ENCODE measurements at regions not wholly inside any gene's neighbourhood (a gene's known extent, or its start where the extent isn't known, plus 50 kb on each side); places are given as distances from the start of the nearest gene placed in this dataset.

- Histone ChIP-seq H3K27me3 (ENCODE audit: control insufficient read depth, insufficient read depth, low read length) (no peaks in the 10 kb centered on the region), H3K36me3 (ENCODE audit: control insufficient read depth, insufficient read depth, low read length) (no peaks in the 10 kb centered on the region), H3K4me2 (ENCODE audit: low read length) (no peak overlapping the region), H3K27ac (no peak overlapping the region), H3K9me3 (ENCODE audit: control insufficient read depth, low read length) (no peaks in the 10 kb centered on the region), H3K4me1 (no peaks in the 10 kb centered on the region), H3K79me2 (no peaks in the 10 kb centered on the region), H3K4me3 (ENCODE audit: low read depth, low read length) (no peak overlapping the region), H3K9ac (no peak overlapping the region), H2AFZ (no peak overlapping the region)
- no peak for TF ChIP-seq CTCF (IDR thresholded peaks at IDR 0.05)
Measured at GRCh38 chr12:93274937-93275336, 102.8 kb upstream of the NUDT4 start.

GRCh38 chr12:93275589-93275988, 102.1 kb upstream of the NUDT4 start:
- H3K27ac ChIP-seq, result no peak overlapping the region
- no peaks in the 10 kb centered on the region for H3K4me1 ChIP-seq
- no peak overlapping the region for H2AFZ ChIP-seq
- no peaks in the 10 kb centered on the region for H3K36me3 ChIP-seq (ENCODE audit: control insufficient read depth, insufficient read depth, low read length)
- H3K4me2 ChIP-seq (ENCODE audit: low read length), result no peak overlapping the region
- H3K79me2 ChIP-seq, result no peaks in the 10 kb centered on the region
- no peaks in the 10 kb centered on the region for H3K27me3 ChIP-seq (ENCODE audit: control insufficient read depth, insufficient read depth, low read length)
- H3K4me3 ChIP-seq (ENCODE audit: low read depth, low read length), result no peak overlapping the region
- H3K9me3 ChIP-seq (ENCODE audit: control insufficient read depth, low read length), result no peaks in the 10 kb centered on the region
- no peak for TF ChIP-seq CTCF (IDR thresholded peaks at IDR 0.05)
- no peak overlapping the region for H3K9ac ChIP-seq

- H2AFZ ChIP-seq, result peak overlapping the region; percentile 44
- no peak overlapping the region for H3K9ac ChIP-seq
- H3K36me3 ChIP-seq (ENCODE audit: control insufficient read depth, insufficient read depth, low read length), result no peaks in the 10 kb centered on the region
- no peaks in the 10 kb centered on the region for H3K9me3 ChIP-seq (ENCODE audit: control insufficient read depth, low read length)
- no peak overlapping the region for H3K27ac ChIP-seq
- H3K79me2 ChIP-seq, result no peaks in the 10 kb centered on the region
- no peak overlapping the region for H3K4me3 ChIP-seq (ENCODE audit: low read depth, low read length)
- H3K4me2 ChIP-seq (ENCODE audit: low read length), result no peak overlapping the region
- H3K4me1 ChIP-seq, result no peaks in the 10 kb centered on the region
- no peak for TF ChIP-seq CTCF (IDR thresholded peaks at IDR 0.05)
- no peaks in the 10 kb centered on the region for H3K27me3 ChIP-seq (ENCODE audit: control insufficient read depth, insufficient read depth, low read length)
Measured at GRCh38 chr12:93279565-93280412, 97.9 kb upstream of the NUDT4 start.

GRCh38 chr12:93287149-93287548, 90.6 kb upstream of the NUDT4 start:
- Histone ChIP-seq H3K9ac (no peak overlapping the region), H3K36me3 (ENCODE audit: control insufficient read depth, insufficient read depth, low read length) (no peaks in the 10 kb centered on the region), H3K4me3 (ENCODE audit: low read depth, low read length) (no peak overlapping the region), H2AFZ (no peak overlapping the region), H3K4me2 (ENCODE audit: low read length) (no peak overlapping the region), H3K9me3 (ENCODE audit: control insufficient read depth, low read length) (no peaks in the 10 kb centered on the region), H3K4me1 (no peaks in the 10 kb centered on the region), H3K27ac (no peak overlapping the region), H3K27me3 (ENCODE audit: control insufficient read depth, insufficient read depth, low read length) (no peaks in the 10 kb centered on the region), H3K79me2 (no peaks in the 10 kb centered on the region)
- no peak for TF ChIP-seq CTCF (IDR thresholded peaks at IDR 0.05)

GRCh38 chr12:93288626-93289025, 89.1 kb upstream of the NUDT4 start:
- Histone ChIP-seq H2AFZ (no peak overlapping the region), H3K4me1 (no peaks in the 10 kb centered on the region), H3K79me2 (no peaks in the 10 kb centered on the region), H3K4me3 (ENCODE audit: low read depth, low read length) (no peak overlapping the region), H3K36me3 (ENCODE audit: control insufficient read depth, insufficient read depth, low read length) (no peaks in the 10 kb centered on the region), H3K9me3 (ENCODE audit: control insufficient read depth, low read length) (no peaks in the 10 kb centered on the region), H3K27me3 (ENCODE audit: control insufficient read depth, insufficient read depth, low read length) (no peaks in the 10 kb centered on the region), H3K27ac (no peak overlapping the region), H3K9ac (no peak overlapping the region), H3K4me2 (ENCODE audit: low read length) (no peak overlapping the region)
- no peak for TF ChIP-seq CTCF (IDR thresholded peaks at IDR 0.05)
